Fibroblast of lung (primary cell): ENCODE measurements at regions not wholly inside any gene's neighbourhood (a gene's known extent, or its start where the extent isn't known, plus 50 kb on each side); places are given as distances from the start of the nearest gene placed in this dataset.

Experiments used
- DNase-seq, 2 donors: peaks; one replicate each; pipeline versions ENCODE4 v3.0.0 to v3.0.0-alpha.2; 2010; ENCODE audit warnings: low read depth in 2 of 2
- H2AFZ ChIP-seq: 2 replicates; pipeline ENCODE4 v1.5.1; 2012; ENCODE audit warnings: low read length, control low read depth, inconsistent platforms
- H3K27ac ChIP-seq: 2 replicates; pipeline ENCODE4 v1.5.1; 2011; ENCODE audit warnings: low read length, control low read depth; ENCODE audit not compliant: insufficient read depth
- H3K27me3 ChIP-seq: 2 replicates; pipeline ENCODE4 v1.5.1; 2011; ENCODE audit warnings: mild to moderate bottlenecking, low read length; ENCODE audit not compliant: control insufficient read depth, insufficient read depth
- H3K36me3 ChIP-seq: 2 replicates; pipeline ENCODE4 v1.5.1; 2011; ENCODE audit warnings: low read length; ENCODE audit not compliant: control insufficient read depth, insufficient read depth
- H3K4me1 ChIP-seq: 2 replicates; pipeline ENCODE4 v1.5.1; 2011; ENCODE audit warnings: low read length; ENCODE audit not compliant: control insufficient read depth, insufficient read depth; ENCODE audit errors: extremely low read depth
- H3K4me2 ChIP-seq: 2 replicates; pipeline ENCODE4 v1.5.1; 2011; ENCODE audit warnings: low read length, control low read depth; ENCODE audit not compliant: insufficient read depth; ENCODE audit errors: extremely low read depth
- H3K4me3 ChIP-seq, 4 experiments: fragments of 200-600 bp in 1 of 4; sonication (generic) in 1 of 4; replicated peaks in 1 of 4; 2 replicates each; pipeline ENCODE4 v1.5.1; 2011 to 2016; ENCODE audit warnings: low read length in 4 of 4, low read depth in 3 of 4, mild to moderate bottlenecking in 3 of 4, control low read depth in 2 of 4, inconsistent platforms in 1 of 4, mixed read lengths in 1 of 4; ENCODE audit not compliant: insufficient read depth in 1 of 4; ENCODE audit errors: control extremely low read depth in 1 of 4
- H3K79me2 ChIP-seq: 2 replicates; pipeline ENCODE4 v1.5.1; 2012; ENCODE audit warnings: mild to moderate bottlenecking, low read length, inconsistent platforms; ENCODE audit not compliant: control insufficient read depth, insufficient read depth
- H3K9ac ChIP-seq: 2 replicates; pipeline ENCODE4 v1.5.1; 2011; ENCODE audit warnings: mild to moderate bottlenecking, low read length, control low read depth; ENCODE audit not compliant: insufficient read depth
- H3K9me3 ChIP-seq: 2 replicates; pipeline ENCODE4 v1.5.1; 2012; ENCODE audit warnings: low read depth, low read length; ENCODE audit not compliant: control insufficient read depth, insufficient read depth
- H4K20me1 ChIP-seq: 2 replicates; pipeline ENCODE4 v1.5.1; 2011; ENCODE audit warnings: low read length; ENCODE audit not compliant: control insufficient read depth, insufficient read depth; ENCODE audit errors: extremely low read depth
- CTCF ChIP-seq, 2 donors: IDR thresholded peaks in 1 of 2; conservative IDR thresholded peaks in 1 of 2; 1 replicate in 1 of 2; 2 replicates in 1 of 2; pipeline ENCODE4 v1.5.1; 2011 to 2012; ENCODE audit warnings: low read length in 2 of 2, control low read depth in 1 of 2, inconsistent platforms in 1 of 2, low read depth in 1 of 2, mild to moderate bottlenecking in 1 of 2
- EZH2 ChIP-seq: IDR thresholded peaks from 2 replicates; pipeline ENCODE4 v1.5.1; 2012; ENCODE audit warnings: low read length, control low read depth, mild to moderate bottlenecking; ENCODE audit errors: missing control alignments

- TF ChIP-seq CTCF (conservative IDR thresholded peaks at IDR 0.05 in 1 of 2, IDR thresholded peaks at IDR 0.05 in 1 of 2; ENCODE audit: low read depth in 1 of 2, low read length in 2 of 2) (no peak), EZH2 (no peak)
- Histone ChIP-seq H3K4me1 (no peaks in the 10 kb centered on the region), H3K4me3 (no peak overlapping the region), H3K27me3 (no peaks in the 10 kb centered on the region), H3K4me2 (no peak overlapping the region), H3K36me3 (no peaks in the 10 kb centered on the region), H3K27ac (no peak overlapping the region), H3K9ac (no peak overlapping the region), H3K79me2 (no peaks in the 10 kb centered on the region), H2AFZ (no peak overlapping the region), H3K9me3 (no peaks in the 10 kb centered on the region), H4K20me1 (no peaks in the 10 kb centered on the region)
- DNase-seq, result peak in 1 of 2 donors; percentile 5
Measured at GRCh38 chr6:156109713-156110112, 654.1 kb upstream of the NOX3 start.

- peak in 1 of 2 donors; percentile 2 for DNase-seq
- no peak overlapping the region for H3K27ac ChIP-seq
- peak overlapping the region in 1 of 4 experiments; percentile 21 for H3K4me3 ChIP-seq
- H3K79me2 ChIP-seq, result no peaks in the 10 kb centered on the region
- no peak overlapping the region for H3K4me2 ChIP-seq
- TF ChIP-seq CTCF (conservative IDR thresholded peaks at IDR 0.05 in 1 of 2, IDR thresholded peaks at IDR 0.05 in 1 of 2; ENCODE audit: low read depth in 1 of 2, low read length in 2 of 2), result no peak
- no peak for TF ChIP-seq EZH2
- no peaks in the 10 kb centered on the region for H3K9me3 ChIP-seq
- H2AFZ ChIP-seq, result no peak overlapping the region
- no peaks in the 10 kb centered on the region for H4K20me1 ChIP-seq
- H3K4me1 ChIP-seq, result no peaks in the 10 kb centered on the region
- H3K9ac ChIP-seq, result no peak overlapping the region
- H3K36me3 ChIP-seq, result no peaks in the 10 kb centered on the region
- no peaks in the 10 kb centered on the region for H3K27me3 ChIP-seq
Measured at GRCh38 chr6:156107624-156108101, 652.0 kb upstream of the NOX3 start.

- TF ChIP-seq CTCF (conservative IDR thresholded peaks at IDR 0.05 in 1 of 2, IDR thresholded peaks at IDR 0.05 in 1 of 2; ENCODE audit: low read depth in 1 of 2, low read length in 2 of 2) (peak in 1 of 2 donors; percentile 43), EZH2 (no peak)
- Histone ChIP-seq H3K27ac (no peak overlapping the region), H3K4me2 (no peak overlapping the region), H3K79me2 (no peaks in the 10 kb centered on the region), H4K20me1 (no peaks in the 10 kb centered on the region), H3K27me3 (no peaks in the 10 kb centered on the region), H3K36me3 (no peaks in the 10 kb centered on the region), H2AFZ (no peak overlapping the region), H3K9ac (no peak overlapping the region), H3K4me1 (no peaks in the 10 kb centered on the region), H3K4me3 (no peak overlapping the region), H3K9me3 (no peaks in the 10 kb centered on the region)
- DNase-seq, result peak in 1 of 2 donors; percentile 2
Measured at GRCh38 chr6:156102129-156102528, 646.5 kb upstream of the NOX3 start.
